ENCODE measurements at regions not wholly inside any gene's neighbourhood (a gene's known extent, or its start where the extent isn't known, plus 50 kb on each side); places are given as distances from the start of the nearest gene placed in this dataset.

GRCh38 chr11:129270446-129270845, 78.3 kb upstream of the ARHGAP32 start:
- WGBS (ENCODE audit: extremely low coverage, insufficient read length, low lambda C conversion rate): no CpG with 5 or more reads among the region's 4 CpGs
- H3K56ac ChIP-seq (ENCODE audit: insufficient read length, low read depth, low read length): no peak overlapping the region
- H4K5ac ChIP-seq (ENCODE audit: insufficient read length, low read depth, low read length): no peak overlapping the region
- H2BK12ac ChIP-seq (ENCODE audit: insufficient read length, low read depth, low read length): no peak overlapping the region
- H3K9ac ChIP-seq (ENCODE audit: extremely low read depth, insufficient read length, low read length): no peak overlapping the region
- H4K91ac ChIP-seq (ENCODE audit: insufficient read length, low read depth, low read length): no peak overlapping the region
- no peak overlapping the region for H3K4me3 Mint-ChIP-seq
- H4K20me1 ChIP-seq (ENCODE audit: control insufficient read depth, insufficient read depth, insufficient read length): no peaks in the 10 kb centered on the region
- TF ChIP-seq CTCF (conservative IDR thresholded peaks at IDR 0.05): no peak
- no peaks in the 10 kb centered on the region for H3K27me3 Mint-ChIP-seq (ENCODE audit: low read depth)
- no peaks in the 10 kb centered on the region for H3K23me2 ChIP-seq (ENCODE audit: insufficient read length, low read depth, low read length, poor library complexity, severe bottlenecking)
- H2AFZ ChIP-seq (ENCODE audit: low read length): no peak overlapping the region
- H3K18ac ChIP-seq (ENCODE audit: insufficient read length, low read depth, low read length): no peak overlapping the region
- H3K27ac ChIP-seq (ENCODE audit: insufficient read length, low read depth, low read length): no peak overlapping the region
- no peaks in the 10 kb centered on the region for H3K9me3 Mint-ChIP-seq
- DNase-seq: no peak
- no peak overlapping the region for H4K8ac ChIP-seq (replicated peaks; ENCODE audit: insufficient read length, low read depth, low read length)
- no peak overlapping the region for H3K23ac ChIP-seq (ENCODE audit: insufficient read length, low read depth, low read length)
- no peak overlapping the region for H2BK15ac ChIP-seq (ENCODE audit: low read depth, low read length)
- peak overlapping the region in 1 of 3 experiments; percentile 14; a peak in 1 of 7 replicates for H3K27ac Mint-ChIP-seq
- H3T11ph ChIP-seq (ENCODE audit: low read length): no peak overlapping the region
- peaks cover 10% of the 10 kb centered on the region for H3K79me1 ChIP-seq (ENCODE audit: insufficient read depth, low read depth, low read length, poor library complexity, severe bottlenecking)
- no peak overlapping the region for H2BK5ac ChIP-seq (ENCODE audit: insufficient read length, low read length)
- H2AK5ac ChIP-seq (ENCODE audit: insufficient read length, low read length): no peak overlapping the region
- no peak overlapping the region for H2BK120ac ChIP-seq (ENCODE audit: low read depth, low read length, poor library complexity, severe bottlenecking)
- no peaks in the 10 kb centered on the region for H3K27me3 ChIP-seq (ENCODE audit: insufficient read depth, low read length)
- no peak overlapping the region for H3K4me2 ChIP-seq (ENCODE audit: insufficient read depth, insufficient read length, low read length)
- no peaks in the 10 kb centered on the region for H3K9me3 ChIP-seq (ENCODE audit: control insufficient read depth, low read depth, low read length)
- H3K4me1 Mint-ChIP-seq: peaks cover 27 to 34% of the 10 kb centered on the region in 2 experiments
- H3K14ac ChIP-seq (ENCODE audit: insufficient read depth, low read length): no peak overlapping the region
- H3K4me1 ChIP-seq (ENCODE audit: insufficient read depth, low read length): peaks cover 3% of the 10 kb centered on the region; the same call in 1 of the 2 replicates
- H3K79me2 ChIP-seq (ENCODE audit: insufficient read depth, low read length): peaks cover 12% of the 10 kb centered on the region; the same call in 1 of the 2 replicates
- no peak overlapping the region for H2BK20ac ChIP-seq (ENCODE audit: low read depth, low read length, poor library complexity, severe bottlenecking)
- no peak overlapping the region for H3K4ac ChIP-seq (ENCODE audit: low read depth, low read length)
- H3K36me3 Mint-ChIP-seq (ENCODE audit: insufficient read depth in 1 of 3, low read depth in 3 of 3): peaks cover 0 to 13% (median 11%) of the 10 kb centered on the region in 3 experiments; a peak in 4 of 7 replicates

Data from H9 (cell line).